ENCODE measurements at regions not wholly inside any gene's neighbourhood (a gene's known extent, or its start where the extent isn't known, plus 50 kb on each side); places are given as distances from the start of the nearest gene placed in this dataset.
A peak's percentile ranks its signal among the peaks of the same experiment; 100 is the strongest.
"Not testable (repeated sequence)": the region's sequence is repeated elsewhere in the genome, so short reads cannot be mapped to it uniquely, and the experiment has no call there.

DNA sequence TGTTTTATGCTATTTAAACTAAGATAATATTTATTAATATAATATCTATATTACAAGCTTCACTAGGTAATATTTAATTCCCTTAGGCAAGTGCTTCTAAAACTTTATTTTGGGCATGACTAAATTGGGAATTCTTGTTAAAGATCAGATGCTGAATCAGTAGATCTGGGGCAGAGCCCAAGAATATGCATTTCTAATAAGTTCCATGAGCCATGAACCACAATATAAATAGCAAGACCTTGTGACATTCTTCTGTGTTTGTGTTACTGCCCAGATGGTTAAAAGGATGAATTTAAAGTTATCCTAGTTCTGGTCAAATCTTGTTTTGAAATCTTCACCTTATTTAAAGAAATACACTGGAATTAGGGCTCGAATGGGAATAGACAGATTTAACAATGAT, 258.4 kb upstream of the CACNA2D1 start:
- FAIRE-seq = no peak

DNA sequence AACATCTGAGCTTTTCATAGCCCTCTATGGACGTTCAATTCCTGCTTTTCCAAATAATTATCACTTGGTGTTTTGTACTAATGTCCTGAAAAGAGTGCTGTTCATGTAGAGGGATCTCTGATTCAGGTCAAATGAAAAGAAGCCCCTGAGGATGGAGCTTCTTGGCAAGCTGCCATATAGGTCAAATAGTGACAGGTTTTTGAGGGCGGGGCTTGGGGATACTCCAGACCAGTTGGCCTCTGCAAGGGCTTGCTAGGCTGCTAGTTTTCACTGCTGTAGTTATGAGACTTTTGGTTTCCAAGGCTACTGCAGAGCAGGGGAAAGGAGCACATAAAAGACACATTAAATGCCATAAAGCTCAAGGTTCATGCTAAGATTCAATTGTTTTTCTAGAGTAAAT, 257.2 kb upstream of the CACNA2D1 start:
- no peak for FAIRE-seq

DNA sequence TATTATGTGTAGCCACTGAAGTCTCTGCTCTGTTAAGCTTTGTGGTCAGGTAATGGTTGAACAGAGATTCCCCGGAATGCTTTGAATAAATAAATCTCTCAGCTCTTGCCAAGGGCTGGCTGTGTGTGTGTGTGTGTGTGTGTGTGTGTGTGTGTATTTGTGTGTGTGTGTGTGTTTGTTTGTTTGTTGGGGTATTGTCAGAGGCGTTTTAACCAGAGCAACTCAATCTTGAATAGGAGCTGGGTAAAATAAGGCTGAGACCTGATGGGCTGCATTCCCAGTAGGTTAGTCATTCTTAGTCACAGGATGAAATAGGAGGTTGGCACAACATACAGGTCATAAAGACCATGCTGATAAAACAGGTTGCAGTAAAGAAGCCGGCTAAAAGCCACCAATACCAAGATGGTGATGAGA, 256.2 kb upstream of the CACNA2D1 start:
- no peak for FAIRE-seq

DNA sequence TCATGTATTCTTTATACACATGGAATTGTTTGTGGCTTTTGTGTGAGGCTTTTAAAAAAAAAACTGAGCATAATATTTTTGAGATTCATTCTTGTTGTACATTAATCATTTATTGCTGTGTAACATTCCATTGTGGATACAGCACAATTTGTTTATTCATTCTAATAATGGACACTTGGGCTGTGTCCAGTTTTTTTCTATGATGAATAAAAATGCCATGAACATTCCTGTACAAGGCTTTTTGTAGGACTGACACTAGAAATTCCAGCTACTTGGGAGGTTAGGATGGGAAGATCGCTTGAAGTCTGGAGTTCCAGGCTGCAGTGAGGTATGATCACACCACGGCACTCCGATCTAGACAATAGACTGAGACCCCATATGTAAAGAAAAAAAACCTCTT, 254.3 kb upstream of the CACNA2D1 start:
- FAIRE-seq = no peak

DNA sequence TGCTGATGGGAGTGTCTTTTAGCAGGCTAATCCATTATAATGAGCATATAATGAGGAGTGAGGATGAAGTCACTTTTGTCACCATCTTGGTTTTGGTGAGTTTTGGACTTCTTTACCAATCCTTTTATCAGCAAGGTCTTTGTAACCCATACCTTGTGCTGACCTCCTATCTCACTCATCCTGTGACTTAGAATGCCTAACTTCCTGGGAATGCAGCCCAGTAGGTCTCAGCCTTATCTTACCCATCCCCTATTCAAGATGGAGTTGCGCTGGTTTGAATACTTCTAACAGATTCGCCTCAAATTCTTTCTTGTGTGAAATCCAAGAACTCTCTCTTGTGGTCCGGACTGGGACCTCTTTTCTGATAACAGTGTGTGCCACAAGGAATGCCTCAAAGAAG, 253.1 kb upstream of the CACNA2D1 start:
- FAIRE-seq = no peak

DNA sequence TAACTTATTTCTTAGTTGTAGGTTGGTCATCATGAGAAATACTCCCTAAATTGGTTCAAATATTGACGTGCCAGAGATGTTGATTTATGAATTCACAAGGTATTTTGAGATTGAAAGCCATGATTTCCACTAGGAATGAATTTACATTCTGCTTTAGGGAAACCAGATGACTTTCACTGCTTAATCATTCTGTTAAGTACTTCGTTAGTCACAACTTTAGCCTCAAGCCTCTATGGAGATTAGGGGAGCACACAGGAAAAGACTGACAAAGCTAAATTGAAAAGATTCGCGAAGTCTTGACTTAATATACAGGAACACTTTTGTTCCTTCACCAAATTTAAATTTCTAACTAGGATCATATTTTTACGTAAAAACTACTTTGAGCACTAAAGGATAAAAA, 250.4 kb upstream of the CACNA2D1 start:
- no peak for FAIRE-seq

DNA sequence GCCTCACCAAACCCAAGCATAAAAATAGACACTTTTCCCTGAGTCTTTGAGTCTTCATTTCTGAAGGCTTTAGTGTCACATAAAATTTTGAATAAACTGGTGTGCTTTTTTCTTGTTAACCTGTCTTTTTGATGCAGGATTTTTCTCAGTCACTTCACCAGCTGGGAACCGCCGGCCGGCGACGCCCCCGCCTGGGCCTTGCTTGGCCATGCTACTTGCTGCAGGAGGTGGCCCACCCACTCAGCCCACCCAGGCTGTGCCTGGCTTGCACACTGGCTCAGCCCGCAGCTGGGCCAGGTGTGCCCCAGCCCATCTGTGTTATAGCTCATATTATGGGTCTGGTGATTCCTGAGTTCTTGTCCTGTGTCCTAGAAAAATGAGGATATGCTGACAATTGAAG, 247.4 kb upstream of the CACNA2D1 start:
- no peak for FAIRE-seq

DNA sequence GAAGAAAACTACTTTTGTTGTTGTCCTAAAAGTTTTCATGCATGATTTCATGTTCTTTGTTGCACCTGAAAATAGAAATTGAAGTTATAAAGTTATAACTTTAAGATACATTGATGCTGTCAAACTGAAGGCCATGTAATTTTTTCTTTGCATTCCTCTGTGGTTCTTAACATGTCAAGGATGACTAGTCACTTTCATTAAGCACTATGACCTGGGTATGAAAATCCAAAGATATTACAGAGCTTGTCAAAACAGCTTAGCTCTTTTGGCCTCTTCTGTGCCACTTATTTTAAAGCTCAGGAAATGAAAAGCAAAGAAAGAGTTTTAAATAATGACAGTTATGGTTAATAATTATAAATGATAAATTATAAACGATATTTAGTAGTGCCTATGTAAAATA, 241.6 kb upstream of the CACNA2D1 start:
- no peak for FAIRE-seq

DNA sequence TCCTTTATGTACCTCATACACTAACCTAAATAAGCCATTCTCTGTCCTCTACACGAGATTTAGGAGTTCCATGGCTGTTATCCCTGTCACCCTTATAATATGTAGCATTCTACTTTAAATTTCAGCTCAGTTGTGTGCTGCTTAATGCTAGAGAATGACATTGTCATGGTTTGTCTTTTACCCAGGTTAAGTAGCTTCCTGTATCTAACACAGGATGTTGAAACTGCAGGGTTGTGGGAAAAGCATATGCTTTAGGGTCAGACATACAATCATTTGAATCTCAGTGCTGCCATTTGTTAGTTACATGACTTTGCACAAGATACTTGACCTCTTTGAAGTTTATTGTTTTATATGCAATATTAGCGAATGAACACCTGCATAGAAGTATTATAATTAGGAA, 235.1 kb upstream of the CACNA2D1 start:
- FAIRE-seq = no peak

DNA sequence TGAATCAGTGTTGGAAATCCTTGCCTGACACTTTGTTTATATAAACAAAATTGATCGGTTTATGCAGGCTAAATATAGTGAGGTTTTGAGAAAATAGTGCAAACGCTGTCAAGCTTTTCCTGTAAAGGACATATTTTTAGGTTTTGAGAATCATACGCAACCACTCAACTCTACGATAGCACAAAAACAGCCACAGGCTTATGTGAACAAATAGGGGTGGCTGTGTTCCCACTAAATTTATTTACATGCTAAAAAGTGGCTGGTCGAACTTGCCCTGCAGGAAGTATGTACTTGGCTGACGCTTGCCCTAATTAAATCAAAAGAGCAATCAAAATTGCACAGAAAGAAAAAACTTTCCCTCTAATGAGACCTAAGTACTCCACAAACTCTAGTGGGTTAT, 234.7 kb upstream of the CACNA2D1 start:
- no peak for FAIRE-seq

DNA sequence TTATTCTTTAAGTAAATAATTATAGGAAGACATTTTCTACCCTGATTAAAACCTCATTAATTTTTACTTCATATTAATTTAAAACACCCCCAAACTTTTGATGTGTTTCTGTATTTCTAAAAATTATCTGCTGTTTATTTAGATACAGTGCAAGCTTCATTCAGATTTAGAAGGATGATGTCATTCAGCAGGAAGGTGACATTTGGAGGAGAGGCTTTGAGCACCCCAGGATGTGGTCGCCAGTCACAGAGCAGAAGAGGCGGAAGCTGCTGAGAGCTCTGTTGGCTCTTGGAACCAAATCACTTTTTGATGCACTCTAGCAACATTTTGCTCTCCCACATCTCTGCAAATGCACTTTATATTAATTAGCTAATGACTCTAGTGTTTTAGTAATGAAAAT, 233.9 kb upstream of the CACNA2D1 start:
- no peak for FAIRE-seq

DNA sequence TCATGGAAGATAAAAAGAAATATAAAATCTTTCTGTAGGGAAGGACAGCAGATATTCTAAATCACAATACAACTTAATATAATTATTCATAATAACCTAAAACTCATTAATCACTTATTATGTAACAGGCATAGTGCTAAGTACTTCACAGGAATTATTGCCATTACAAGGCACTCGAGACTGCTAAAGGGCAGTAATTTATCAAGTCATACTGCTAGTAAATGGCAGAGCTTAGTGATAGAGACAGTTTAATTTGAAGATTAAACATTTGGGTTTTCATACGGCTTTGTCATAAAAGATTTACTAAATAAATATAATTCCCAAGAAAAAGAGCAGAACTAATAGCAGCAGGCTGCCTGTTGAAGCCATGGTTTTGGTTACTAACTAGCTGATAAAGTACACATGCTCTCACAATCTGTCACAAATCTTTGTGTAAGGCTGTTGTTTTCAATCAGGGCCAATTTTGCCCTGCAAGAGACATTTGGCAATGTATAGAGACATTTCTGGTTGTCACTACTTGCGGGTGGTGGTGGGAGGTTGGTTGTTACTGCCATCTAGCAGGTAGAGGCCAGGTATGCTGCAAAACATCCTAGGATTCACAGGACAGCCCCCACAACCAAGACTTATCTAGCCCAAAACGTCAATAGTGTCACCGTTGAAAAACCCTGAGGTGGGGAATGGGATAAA, 233.3 kb upstream of the CACNA2D1 start:
- no peak for FAIRE-seq

DNA sequence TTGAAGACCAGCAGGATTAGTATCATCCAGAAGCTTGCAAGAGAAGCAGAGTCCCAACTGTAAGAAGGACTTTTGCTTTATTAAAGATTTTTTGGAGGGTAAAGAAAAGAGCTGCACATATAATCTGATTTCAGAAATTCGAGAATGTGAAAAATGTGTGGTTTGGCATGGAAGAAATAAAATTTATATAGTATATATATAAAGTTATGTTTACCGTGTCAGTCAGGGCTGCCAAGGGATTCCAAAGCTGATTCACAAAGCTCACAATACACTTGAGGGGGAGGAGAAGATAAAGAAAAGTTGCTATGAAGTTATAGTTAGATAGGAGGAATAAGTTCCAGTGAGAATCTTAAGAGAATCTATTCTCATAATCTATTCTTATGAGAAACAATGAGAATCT, 231.8 kb upstream of the CACNA2D1 start:
- no peak for FAIRE-seq

DNA sequence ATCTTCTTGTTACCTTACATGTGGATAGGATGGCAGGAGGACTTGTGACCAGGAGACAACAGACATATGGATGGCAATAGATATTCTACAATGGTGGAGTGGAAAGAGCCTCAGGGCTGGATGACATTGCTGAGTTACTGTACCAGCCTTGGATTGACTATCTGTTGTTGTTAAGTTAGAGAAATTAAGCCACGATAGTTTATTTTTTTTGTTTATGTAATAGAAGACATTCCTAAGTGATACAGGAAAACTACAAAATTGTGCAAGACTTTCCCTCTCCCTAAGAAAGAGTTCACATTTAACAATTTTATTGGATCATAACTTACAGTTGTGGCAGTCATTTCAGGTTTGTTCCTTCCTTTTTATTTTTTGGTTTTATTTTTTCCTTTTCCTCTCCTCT, 230.7 kb upstream of the CACNA2D1 start:
- no peak for FAIRE-seq

DNA sequence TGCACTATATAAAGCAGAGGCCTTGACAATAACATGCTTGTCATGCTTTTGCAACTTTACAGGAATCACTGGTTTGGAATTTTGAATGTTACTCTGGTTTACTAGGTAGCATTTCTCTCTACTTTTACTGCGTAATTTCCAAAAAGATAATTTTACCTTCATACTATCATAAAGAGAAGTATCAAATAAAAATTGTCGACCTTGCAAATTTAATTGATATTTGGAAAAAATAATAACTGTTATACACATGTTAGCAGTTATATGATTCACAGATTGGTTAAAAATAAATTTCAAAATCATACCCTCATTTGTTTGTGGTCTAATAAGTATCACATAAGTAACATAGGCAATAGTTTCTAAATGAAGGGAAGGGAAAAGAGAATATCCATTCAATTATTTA, 228.5 kb upstream of the CACNA2D1 start:
- no peak for FAIRE-seq

DNA sequence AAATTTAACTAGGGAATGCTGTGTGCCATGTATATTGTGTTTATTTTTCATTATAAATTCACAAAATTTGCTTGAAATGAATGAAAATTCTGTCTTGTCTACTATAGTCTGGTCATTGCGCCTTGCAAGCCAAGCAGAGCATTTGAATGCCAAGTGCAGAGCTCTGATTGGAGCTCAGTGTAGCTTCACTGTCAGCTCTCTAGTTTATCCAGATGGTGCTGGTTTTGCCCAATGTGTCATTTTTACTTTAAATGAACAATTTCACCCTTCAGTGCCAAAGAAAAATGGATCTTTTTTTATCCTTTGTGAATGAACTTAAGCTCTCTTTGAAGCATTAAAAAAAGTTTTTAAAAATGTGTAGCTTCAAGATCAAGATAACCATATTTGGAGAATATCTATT, 225.6 kb upstream of the CACNA2D1 start:
- no peak for FAIRE-seq

DNA sequence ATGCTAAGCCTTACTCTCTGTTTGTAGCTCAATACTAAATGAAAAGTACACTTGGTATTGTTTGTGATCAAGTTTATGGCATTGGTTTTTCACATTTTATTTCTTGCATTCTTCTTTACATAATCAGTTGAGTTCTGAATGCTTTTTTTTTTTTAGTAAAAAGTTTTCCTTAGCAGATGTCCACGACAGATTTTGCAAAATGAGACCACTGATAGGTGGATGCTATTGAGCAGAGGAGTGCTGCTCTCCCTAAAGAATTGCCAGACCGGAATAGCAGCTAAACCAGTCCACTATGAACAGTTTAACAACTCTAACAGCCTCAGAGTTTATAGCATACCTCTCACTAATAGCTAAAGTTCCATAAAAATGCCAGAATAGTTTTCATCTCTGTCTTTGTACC, 225.1 kb upstream of the CACNA2D1 start:
- FAIRE-seq = no peak

DNA sequence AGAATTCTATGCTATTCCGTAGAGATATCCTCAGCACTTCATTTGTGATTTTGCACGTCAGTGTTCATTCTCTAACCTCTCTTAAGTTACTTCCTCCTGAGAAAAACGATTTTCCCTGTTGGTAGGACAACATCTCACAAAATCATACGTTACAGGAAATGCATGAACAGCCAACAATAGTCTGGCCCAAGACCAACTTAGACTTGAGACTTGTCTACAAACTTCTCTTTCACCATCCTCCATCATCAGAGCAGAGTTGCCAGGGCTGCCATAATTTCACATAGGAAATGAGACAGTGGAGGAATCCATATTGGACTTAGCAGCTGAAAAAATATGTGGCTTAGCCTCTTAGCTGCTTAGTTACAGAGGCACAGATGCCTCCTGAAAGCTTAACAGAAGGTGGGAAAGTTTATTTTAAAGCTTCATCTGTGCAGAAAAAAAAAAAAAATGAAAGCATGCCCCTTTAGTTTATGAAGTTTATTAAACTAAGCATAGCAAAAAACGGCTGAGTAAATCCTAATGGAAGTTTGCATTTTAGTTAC, 222.5 kb upstream of the CACNA2D1 start:
- no peak for FAIRE-seq

DNA sequence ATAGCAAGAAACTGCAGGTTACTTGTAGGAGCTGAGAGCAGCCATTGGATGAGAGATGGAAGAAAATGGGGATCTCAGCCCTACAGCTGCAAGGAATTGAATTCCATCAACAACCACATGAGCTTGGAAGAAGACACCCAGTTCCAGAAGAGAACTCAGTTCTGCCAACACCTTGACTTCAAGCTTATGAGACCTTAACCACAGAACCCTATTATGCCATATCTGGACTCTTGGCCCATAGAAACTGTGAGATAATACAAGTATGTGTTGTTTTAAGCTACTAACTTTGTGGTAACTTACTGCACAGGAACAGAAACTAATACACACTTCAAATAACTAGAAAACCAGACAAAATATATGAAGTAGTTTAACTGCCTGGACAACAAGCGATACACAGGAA, 212.4 kb upstream of the CACNA2D1 start:
- no peak for FAIRE-seq

DNA sequence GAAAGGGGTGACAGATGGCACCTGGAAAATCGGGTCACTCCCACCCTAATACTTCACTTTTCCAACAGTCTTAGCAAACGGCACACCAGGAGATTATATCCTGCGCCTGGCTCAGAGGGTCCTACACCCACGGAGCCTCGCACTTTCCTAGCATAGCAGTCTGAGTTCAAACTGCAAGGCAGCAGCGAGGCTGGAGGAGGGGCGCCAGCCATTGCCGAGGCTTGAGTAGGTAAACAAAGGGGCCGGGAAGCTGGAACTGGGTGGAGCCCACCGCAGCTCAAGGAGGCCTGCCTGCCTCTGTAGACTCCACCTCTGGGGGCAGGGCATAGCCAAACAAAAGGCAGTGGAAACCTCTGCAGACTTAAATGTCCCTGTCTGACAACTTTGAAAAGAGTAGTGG, 206.5 kb upstream of the CACNA2D1 start:
- not testable (repeated sequence) for FAIRE-seq

DNA sequence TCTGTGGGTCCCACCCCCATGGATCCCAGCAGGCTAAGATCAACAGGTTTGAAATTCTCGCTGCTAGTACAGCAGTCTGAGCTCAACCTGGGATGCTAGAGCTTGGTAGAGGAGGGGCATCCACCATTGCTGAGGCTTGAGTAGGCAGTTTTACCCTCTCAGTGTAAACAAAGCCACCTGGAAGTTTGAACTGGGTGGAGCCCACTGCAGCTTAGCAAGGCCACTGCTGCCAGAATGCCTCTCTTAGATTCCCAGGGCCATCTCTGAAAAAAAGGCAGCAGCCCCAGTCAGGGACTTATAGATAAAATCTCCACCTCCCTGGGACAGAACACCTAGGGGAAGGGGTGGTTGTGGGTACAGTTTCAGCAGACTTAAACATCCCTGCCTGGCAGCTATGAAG, 190.0 kb upstream of the CACNA2D1 start:
- FAIRE-seq = no peak

DNA sequence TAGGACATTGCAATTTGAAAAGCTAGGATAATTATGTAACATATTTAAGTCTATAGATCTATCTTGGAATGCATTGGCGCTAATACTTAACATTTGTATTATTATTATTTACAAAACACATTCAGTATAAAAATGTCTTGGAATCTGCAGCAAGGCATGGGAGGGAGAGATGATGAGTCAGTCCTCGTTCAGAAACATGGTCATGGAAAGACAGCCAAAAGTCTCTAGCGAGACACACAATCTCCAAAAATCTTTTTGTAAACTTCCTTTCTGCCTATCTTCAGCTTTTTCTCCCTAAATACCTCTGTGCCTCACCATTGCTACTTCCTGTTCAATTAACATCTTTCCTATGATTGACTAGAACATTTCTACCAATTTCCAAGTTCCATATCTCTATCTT, 188.4 kb upstream of the CACNA2D1 start:
- FAIRE-seq = no peak

DNA sequence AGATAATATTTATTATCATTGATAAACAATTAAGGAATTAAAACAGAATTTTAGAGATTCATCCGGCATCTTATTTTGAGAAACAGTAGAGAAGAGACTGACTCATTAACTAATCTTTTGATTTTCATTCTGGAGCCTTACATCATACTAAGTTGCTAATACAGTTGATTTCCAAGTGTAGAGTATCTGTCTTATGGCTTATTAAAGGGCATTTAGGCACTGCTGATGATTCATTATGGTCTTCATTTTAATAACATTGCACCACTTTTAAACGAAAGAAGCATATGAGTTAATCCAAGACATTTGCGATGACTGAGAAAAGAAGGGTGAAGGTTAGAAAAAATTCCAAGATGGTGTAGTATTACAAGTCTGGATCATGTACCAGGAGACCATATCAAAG, 186.0 kb upstream of the CACNA2D1 start:
- no peak for FAIRE-seq

DNA sequence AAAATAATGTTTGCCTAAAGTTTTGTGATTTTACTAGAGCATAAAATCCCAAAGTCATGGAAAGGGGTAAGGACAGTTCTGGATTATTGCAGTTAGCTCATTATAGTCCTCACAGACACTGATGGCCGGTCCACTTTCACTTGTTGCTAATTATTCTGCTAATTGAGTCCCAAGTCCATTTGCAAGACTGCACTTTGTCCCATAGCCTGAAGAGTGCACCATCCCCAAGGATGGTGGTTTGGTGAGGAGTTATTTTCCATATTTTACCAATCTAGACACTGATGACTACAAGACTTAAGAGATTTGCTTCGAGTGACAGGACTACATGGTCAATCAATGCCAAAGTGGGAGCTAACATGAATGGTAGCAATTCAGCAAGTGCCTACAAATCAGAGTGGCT, 181.8 kb upstream of the CACNA2D1 start:
- no peak for FAIRE-seq

DNA sequence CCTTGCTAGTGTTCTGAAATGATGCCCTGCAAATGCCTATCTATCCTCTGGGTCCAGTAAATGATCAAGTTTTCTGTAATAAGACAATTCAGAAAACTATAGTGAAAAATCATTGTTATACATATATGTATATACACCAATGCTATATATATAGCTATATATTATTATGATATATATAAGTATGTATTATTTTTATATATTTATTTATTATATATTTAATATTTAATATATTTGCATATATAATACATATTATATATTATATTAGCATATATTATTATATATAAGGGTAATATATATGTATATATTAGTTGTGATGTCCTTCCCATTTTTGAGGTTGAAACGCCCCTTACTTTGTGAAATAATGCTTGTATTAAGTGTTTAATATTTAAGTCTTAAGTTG, 181.4 kb upstream of the CACNA2D1 start:
- FAIRE-seq = peak; percentile 95
